Stomach (tissue), 8 donors: ENCODE measurements at regions not wholly inside any gene's neighbourhood (a gene's known extent, or its start where the extent isn't known, plus 50 kb on each side); places are given as distances from the start of the nearest gene placed in this dataset.

ENCODE experiments used
- DNase-seq, 2 donors: peaks; one replicate each; pipeline versions ENCODE4 v3.0.0 to v3.0.0-alpha.2; 2013 to 2019
- H3K27ac ChIP-seq, 5 donors: fragments of 200-600 bp in 4 of 5; sonication (generic) in 4 of 5; one replicate each; pipeline ENCODE4 v1.5.1; 2013 to 2019; ENCODE audit warnings: mild to moderate bottlenecking in 1 of 5, moderate library complexity in 1 of 5
- H3K27me3 ChIP-seq, 3 donors: fragments of 200-600 bp; sonication (generic); one replicate each; pipeline ENCODE4 v1.5.1; 2017 to 2019; ENCODE audit warnings: mixed run types in 1 of 3
- H3K36me3 ChIP-seq, 4 donors: fragments of 200-600 bp; sonication (generic); 1 replicate in 3 of 4; 2 replicates in 1 of 4; pipeline ENCODE4 v1.5.1; 2016 to 2019
- H3K4me1 ChIP-seq, 4 donors: fragments of 200-600 bp; sonication (generic); one replicate each; pipeline ENCODE4 v1.5.1; 2016 to 2019
- H3K4me3 ChIP-seq, 4 donors: fragments of 200-600 bp; sonication (generic) in 3 of 4; one replicate each; pipeline ENCODE4 v1.5.1; 2016 to 2019; ENCODE audit warnings: mild to moderate bottlenecking in 1 of 4
- H3K9me3 ChIP-seq, 4 donors: fragments of 200-600 bp; sonication (generic); one replicate each; pipeline ENCODE4 v1.5.1; 2016 to 2019
- CTCF ChIP-seq, 7 experiments: fragments of 450-650 bp in 4 of 7; fragments of 200-600 bp in 3 of 7; sonication (generic) in 3 of 7; IDR thresholded peaks; one replicate each; pipeline ENCODE4 v1.5.1; 2016 to 2019; ENCODE audit warnings: antibody characterized with exemption in 7 of 7, control low read depth in 2 of 7, mild to moderate bottlenecking in 1 of 7
- EP300 ChIP-seq: sonication (generic); formaldehyde crosslinking; IDR thresholded peaks from one replicate; pipeline ENCODE4 v1.6.1; 2017; ENCODE audit warnings: antibody characterized with exemption
- POLR2A ChIP-seq, 4 donors: fragments of 450-650 bp; IDR thresholded peaks; one replicate each; pipeline ENCODE4 v1.6.1; 2016; ENCODE audit warnings: antibody characterized with exemption in 4 of 4, control low read depth in 2 of 4, mild to moderate bottlenecking in 1 of 4, moderate library complexity in 1 of 4
- POLR2AphosphoS5 ChIP-seq, 3 donors: sonication (generic); formaldehyde crosslinking; IDR thresholded peaks; one replicate each; pipeline ENCODE4 v1.6.1; 2016; ENCODE audit warnings: antibody characterized with exemption in 3 of 3
- WGBS, 5 donors: extraction: QIAGEN DNeasy Blood & Tissue Kit in 3 of 5; methylation state at CpG; one replicate each; pipeline versions ENCODE4 v1.1.5 to v1.1.7; 2013 to 2018; 5-methylcytosine and 5-hydroxymethylcytosine counted together
- intact Hi-C: fragments of 100-400 bp; cut with DNase I; formaldehyde crosslinking; loops from one replicate; pipeline ENCODE4 v1.15.1; 2023; ENCODE audit warnings: low total_unique reads
- small RNA-seq, 4 donors: library from RNA; depleted of rRNA; stranded (forward); fragments of <200 nt; gene quantifications; one replicate each; pipeline ENCODE3, GENCODE V24; 2016
- donor health status: healthy with polysubstance abuse.
- donor health status: Bipolar disorder and iron deficiency.
- donor health status: healthy.

GRCh38 chr22:22836635-22837034 is 51.0 kb upstream of the IGLL5 start:
- 50 to 75% (median 71%) methylated on average over 6 of the region's 6 CpGs for WGBS, 5 donors
- H3K27ac ChIP-seq = no peak overlapping the region
- intact Hi-C loops = no loop called here
- TF ChIP-seq CTCF (IDR thresholded peaks at IDR 0.05) (no peak), POLR2A (IDR thresholded peaks at IDR 0.05) (no peak), EP300 (no peak), POLR2AphosphoS5 (IDR thresholded peaks at IDR 0.05) (no peak)
- DNase-seq = no peak
- no peaks in the 10 kb centered on the region for H3K36me3 ChIP-seq
- H3K9me3 ChIP-seq = no peaks in the 10 kb centered on the region
- no peaks in the 10 kb centered on the region for H3K4me1 ChIP-seq
- peaks cover 0 to 27% (median 8%) of the 10 kb centered on the region in 3 donors for H3K27me3 ChIP-seq
- H3K4me3 ChIP-seq = no peak overlapping the region

Small RNA genes in the stretch of these regions (small RNA-seq; reads per million reads assigned to genes)
- gene AC244157.1 (0 reads per million in 4 donors), gene AC245028.1 (0 reads per million in 4 donors), gene AC245028.2 (0 reads per million in 4 donors), gene AC245028.3 (0 reads per million in 4 donors), gene IGLV3-13 (0 reads per million in 4 donors), gene IGLV3-15 (0 reads per million in 4 donors), gene IGLV3-17 (0 reads per million in 4 donors), gene IGLVI-20 (0 reads per million in 4 donors), gene IGLVVI-22-1 (0 reads per million in 4 donors)
